Stimulated activated CD4-positive, alpha-beta T cell treated with anti-CD3 and anti-CD28 coated beads, Interleukin-4, amount 100 ng/mL, for 1 hour (primary cell): ENCODE measurements at regions not wholly inside any gene's neighbourhood (a gene's known extent, or its start where the extent isn't known, plus 50 kb on each side); places are given as distances from the start of the nearest gene placed in this dataset.
"Not testable (repeated sequence)": the region's sequence is repeated elsewhere in the genome, so short reads cannot be mapped to it uniquely, and the experiment has no call there.

Source experiments
- DNase-seq: peaks from one replicate; pipeline ENCODE4 v3.0.0-alpha.2; 2020

- DNase-seq, result not testable (repeated sequence)
Measured at GRCh38 chr1:149279015-149279414, 175.7 kb upstream of the NBPF9 start.

GRCh38 chr1:149279512-149279911 lies 176.2 kb upstream of the NBPF9 start:
- not testable (repeated sequence) for DNase-seq

GRCh38 chr1:149284773-149285172 lies 181.4 kb upstream of the NBPF9 start:
- DNase-seq, result not testable (repeated sequence)

GRCh38 chr1:149285205-149285604 lies 181.9 kb upstream of the NBPF9 start:
- DNase-seq, result not testable (repeated sequence)

GRCh38 chr1:149285638-149286037 lies 182.3 kb upstream of the NBPF9 start:
- DNase-seq, result peak; percentile 37

- DNase-seq, result not testable (repeated sequence)
Measured at GRCh38 chr1:149288580-149288979, 185.2 kb upstream of the NBPF9 start.

- DNase-seq, result not testable (repeated sequence)
Measured at GRCh38 chr1:149300478-149301218, 174.2 kb upstream of the NBPF19 start.

GRCh38 chr1:149301282-149301681 lies 173.6 kb upstream of the NBPF19 start:
- not testable (repeated sequence) for DNase-seq

- not testable (repeated sequence) for DNase-seq
Measured at GRCh38 chr1:149304796-149305195, 170.0 kb upstream of the NBPF19 start.

GRCh38 chr1:149307640-149308039 lies 167.2 kb upstream of the NBPF19 start:
- DNase-seq, result not testable (repeated sequence)

- DNase-seq, result not testable (repeated sequence)
Measured at GRCh38 chr1:149314921-149315320, 159.9 kb upstream of the NBPF19 start.

- DNase-seq, result not testable (repeated sequence)
Measured at GRCh38 chr1:149320971-149321731, 153.7 kb upstream of the NBPF19 start.

- DNase-seq, result not testable (repeated sequence)
Measured at GRCh38 chr1:149321732-149322016, 153.2 kb upstream of the NBPF19 start.

- not testable (repeated sequence) for DNase-seq
Measured at GRCh38 chr1:149330081-149330335, 144.8 kb upstream of the NBPF19 start.

GRCh38 chr1:149336082-149336481 lies 138.8 kb upstream of the NBPF19 start:
- not testable (repeated sequence) for DNase-seq

- not testable (repeated sequence) for DNase-seq
Measured at GRCh38 chr1:149338221-149338691, 136.6 kb upstream of the NBPF19 start.

- not testable (repeated sequence) for DNase-seq
Measured at GRCh38 chr1:149338698-149339097, 136.1 kb upstream of the NBPF19 start.

GRCh38 chr1:149349448-149349847 lies 125.4 kb upstream of the NBPF19 start:
- not testable (repeated sequence) for DNase-seq

- DNase-seq, result not testable (repeated sequence)
Measured at GRCh38 chr1:149352205-149352604, 122.6 kb upstream of the NBPF19 start.

GRCh38 chr1:149354579-149354978 lies 120.3 kb upstream of the NBPF19 start:
- DNase-seq, result not testable (repeated sequence)

GRCh38 chr1:149355748-149356147 lies 119.1 kb upstream of the NBPF19 start:
- not testable (repeated sequence) for DNase-seq

GRCh38 chr1:149356152-149356551 lies 118.7 kb upstream of the NBPF19 start:
- DNase-seq, result not testable (repeated sequence)

GRCh38 chr1:149360351-149360750 lies 114.5 kb upstream of the NBPF19 start:
- DNase-seq, result not testable (repeated sequence)

GRCh38 chr1:149361310-149361709 lies 113.5 kb upstream of the NBPF19 start:
- DNase-seq, result not testable (repeated sequence)
